HEK293 (cell line): ENCODE measurements at regions not wholly inside any gene's neighbourhood (a gene's known extent, or its start where the extent isn't known, plus 50 kb on each side); places are given as distances from the start of the nearest gene placed in this dataset.
A peak's percentile ranks its signal among the peaks of the same experiment; 100 is the strongest.

Experiments
- CTCF ChIA-PET: fragments of 350-600 bp; formaldehyde crosslinking; extraction: SDS; loops from one replicate; lab custom pipeline; 2021; ENCODE audit warnings: antibody characterized with exemption; lab: Yijun Ruan, JAX
- POLR2A ChIA-PET: fragments of 300-600 bp; formaldehyde crosslinking; extraction: SDS; loops from one replicate; lab custom pipeline; 2020; ENCODE audit warnings: antibody characterized with exemption, inconsistent platforms; lab: Yijun Ruan, JAX
- H3K27ac ChIP-seq: fragments of 200-500 bp; sonication (Bioruptor generic); 2 replicates; pipeline ENCODE4 v1.5.1; 2014; ENCODE audit warnings: low read depth, low read length, control low read depth, inconsistent platforms; ENCODE audit errors: extremely low read depth
- H3K36me3 ChIP-seq, 2 experiments: fragments of 200-500 bp in 1 of 2; sonication (Bioruptor generic) in 1 of 2; 1 replicate in 1 of 2; 2 replicates in 1 of 2; pipeline ENCODE4 v1.5.1; 2014 to 2017; ENCODE audit warnings: inconsistent platforms in 2 of 2, low read length in 2 of 2; ENCODE audit not compliant: control insufficient read depth in 2 of 2, insufficient read depth in 1 of 2
- H3K4me1 ChIP-seq: fragments of 200-500 bp; sonication (Bioruptor generic); 2 replicates; pipeline ENCODE4 v1.5.1; 2014; ENCODE audit warnings: mild to moderate bottlenecking, low read length, inconsistent platforms; ENCODE audit not compliant: control insufficient read depth, insufficient read depth
- H3K4me3 ChIP-seq: 2 replicates; pipeline ENCODE4 v1.5.1; 2011; ENCODE audit warnings: low read depth, mild to moderate bottlenecking, control low read depth, low read length, moderate library complexity
- H3K9me3 ChIP-seq: fragments of 200-500 bp; sonication (Bioruptor generic); 2 replicates; pipeline ENCODE4 v1.5.1; 2014; ENCODE audit warnings: low read depth, low read length, inconsistent platforms; ENCODE audit not compliant: control insufficient read depth, insufficient read depth
- GLIS1 ChIP-seq: fragments of 450-650 bp; formaldehyde crosslinking; IDR thresholded peaks from 2 replicates; pipeline ENCODE4 v1.5.1; 2016; ENCODE audit warnings: missing biosample characterization, missing genetic modification characterization
- OSR2 ChIP-seq: fragments of 450-650 bp; formaldehyde crosslinking; IDR thresholded peaks from 2 replicates; pipeline ENCODE4 v1.5.1; 2016; ENCODE audit warnings: missing biosample characterization, missing genetic modification characterization
- SETDB1 ChIP-seq: IDR thresholded peaks from one replicate; pipeline ENCODE4 v1.6.1; 2017; ENCODE audit warnings: mild to moderate bottlenecking, low read length, moderate library complexity, mixed read lengths; ENCODE audit not compliant: insufficient read length
- SP7 ChIP-seq: fragments of 450-650 bp; formaldehyde crosslinking; IDR thresholded peaks from 2 replicates; pipeline ENCODE4 v1.5.1; 2016; ENCODE audit warnings: missing biosample characterization, missing genetic modification characterization
- WT1 ChIP-seq: fragments of 450-650 bp; formaldehyde crosslinking; IDR thresholded peaks from 2 replicates; pipeline ENCODE4 v1.5.1; 2016; ENCODE audit warnings: missing biosample characterization, missing genetic modification characterization
- ZBTB17 ChIP-seq: fragments of 450-650 bp; formaldehyde crosslinking; IDR thresholded peaks from 2 replicates; pipeline ENCODE4 v1.5.1; 2016; ENCODE audit warnings: missing biosample characterization, missing genetic modification characterization
- ZBTB20 ChIP-seq: fragments of 450-650 bp; formaldehyde crosslinking; IDR thresholded peaks from 2 replicates; pipeline ENCODE4 v1.5.1; 2016; ENCODE audit warnings: missing biosample characterization, missing genetic modification characterization
- ZBTB8A ChIP-seq: fragments of 450-650 bp; formaldehyde crosslinking; IDR thresholded peaks from 2 replicates; pipeline ENCODE4 v1.5.1; 2016; ENCODE audit warnings: missing biosample characterization, missing genetic modification characterization
- ZIC2 ChIP-seq: fragments of 450-650 bp; formaldehyde crosslinking; IDR thresholded peaks from 2 replicates; pipeline ENCODE4 v1.5.1; 2016; ENCODE audit warnings: missing biosample characterization, missing genetic modification characterization
- ZNF132 ChIP-seq: fragments of 450-650 bp; formaldehyde crosslinking; IDR thresholded peaks from 2 replicates; pipeline ENCODE4 v1.5.1; 2017; ENCODE audit warnings: missing biosample characterization, missing genetic modification characterization, borderline replicate concordance
- ZNF174 ChIP-seq: fragments of 450-650 bp; formaldehyde crosslinking; IDR thresholded peaks from 2 replicates; pipeline ENCODE4 v1.5.0; 2017; ENCODE audit warnings: missing biosample characterization, mild to moderate bottlenecking, missing genetic modification characterization
- ZNF311 ChIP-seq: fragments of 450-650 bp; formaldehyde crosslinking; IDR thresholded peaks from 2 replicates; pipeline ENCODE4 v1.5.1; 2017; ENCODE audit warnings: missing biosample characterization, missing genetic modification characterization, borderline replicate concordance
- ZNF558 ChIP-seq: fragments of 450-650 bp; formaldehyde crosslinking; IDR thresholded peaks from 2 replicates; pipeline ENCODE4 v1.5.1; 2016; ENCODE audit warnings: missing biosample characterization, missing genetic modification characterization
- ZNF624 ChIP-seq: fragments of 450-650 bp; formaldehyde crosslinking; IDR thresholded peaks from 2 replicates; pipeline ENCODE4 v1.5.1; 2017; ENCODE audit warnings: missing biosample characterization, missing genetic modification characterization
- ZNF777 ChIP-seq: fragments of 450-650 bp; formaldehyde crosslinking; IDR thresholded peaks from 2 replicates; pipeline ENCODE4 v1.5.1; 2017; ENCODE audit warnings: missing biosample characterization, missing genetic modification characterization, borderline replicate concordance
- ZNF792 ChIP-seq: fragments of 450-650 bp; formaldehyde crosslinking; IDR thresholded peaks from 2 replicates; pipeline ENCODE4 v1.5.1; 2016; ENCODE audit warnings: missing biosample characterization, missing genetic modification characterization
- TF ChIP-seq, protein P1 (sequence below): fragments of 450-650 bp; formaldehyde crosslinking; IDR thresholded peaks from 2 replicates; pipeline ENCODE4 v1.5.1; 2016; ENCODE audit warnings: missing biosample characterization, missing genetic modification characterization
- TF ChIP-seq, protein P2 (sequence below): fragments of 450-650 bp; formaldehyde crosslinking; IDR thresholded peaks from 2 replicates; pipeline ENCODE4 v1.5.1; 2016; ENCODE audit warnings: missing biosample characterization, missing genetic modification characterization
- TF ChIP-seq, protein P3 (sequence below): fragments of 450-650 bp; formaldehyde crosslinking; IDR thresholded peaks from 2 replicates; pipeline ENCODE4 v1.5.1; 2017; ENCODE audit warnings: missing biosample characterization, missing genetic modification characterization
- TF ChIP-seq, protein P4 (sequence below): fragments of 450-650 bp; formaldehyde crosslinking; IDR thresholded peaks from 2 replicates; pipeline ENCODE4 v1.5.1; 2016; ENCODE audit warnings: missing biosample characterization, missing genetic modification characterization

- TF ChIP-seq, protein P1, sequence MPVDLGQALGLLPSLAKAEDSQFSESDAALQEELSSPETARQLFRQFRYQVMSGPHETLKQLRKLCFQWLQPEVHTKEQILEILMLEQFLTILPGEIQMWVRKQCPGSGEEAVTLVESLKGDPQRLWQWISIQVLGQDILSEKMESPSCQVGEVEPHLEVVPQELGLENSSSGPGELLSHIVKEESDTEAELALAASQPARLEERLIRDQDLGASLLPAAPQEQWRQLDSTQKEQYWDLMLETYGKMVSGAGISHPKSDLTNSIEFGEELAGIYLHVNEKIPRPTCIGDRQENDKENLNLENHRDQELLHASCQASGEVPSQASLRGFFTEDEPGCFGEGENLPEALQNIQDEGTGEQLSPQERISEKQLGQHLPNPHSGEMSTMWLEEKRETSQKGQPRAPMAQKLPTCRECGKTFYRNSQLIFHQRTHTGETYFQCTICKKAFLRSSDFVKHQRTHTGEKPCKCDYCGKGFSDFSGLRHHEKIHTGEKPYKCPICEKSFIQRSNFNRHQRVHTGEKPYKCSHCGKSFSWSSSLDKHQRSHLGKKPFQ (tag by site-specific recombination), result no peak
- TF ChIP-seq, protein P2, sequence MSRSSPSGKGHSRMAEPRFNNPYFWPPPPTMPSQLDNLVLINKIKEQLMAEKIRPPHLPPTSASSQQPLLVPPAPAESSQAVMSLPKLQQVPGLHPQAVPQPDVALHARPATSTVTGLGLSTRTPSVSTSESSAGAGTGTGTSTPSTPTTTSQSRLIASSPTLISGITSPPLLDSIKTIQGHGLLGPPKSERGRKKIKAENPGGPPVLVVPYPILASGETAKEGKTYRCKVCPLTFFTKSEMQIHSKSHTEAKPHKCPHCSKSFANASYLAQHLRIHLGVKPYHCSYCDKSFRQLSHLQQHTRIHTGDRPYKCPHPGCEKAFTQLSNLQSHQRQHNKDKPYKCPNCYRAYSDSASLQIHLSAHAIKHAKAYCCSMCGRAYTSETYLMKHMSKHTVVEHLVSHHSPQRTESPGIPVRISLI (tag by site-specific recombination), result no peak
Measured at GRCh38 chr11:115921540-115921939, 417.3 kb upstream of the CADM1 start (continued).

DNA sequence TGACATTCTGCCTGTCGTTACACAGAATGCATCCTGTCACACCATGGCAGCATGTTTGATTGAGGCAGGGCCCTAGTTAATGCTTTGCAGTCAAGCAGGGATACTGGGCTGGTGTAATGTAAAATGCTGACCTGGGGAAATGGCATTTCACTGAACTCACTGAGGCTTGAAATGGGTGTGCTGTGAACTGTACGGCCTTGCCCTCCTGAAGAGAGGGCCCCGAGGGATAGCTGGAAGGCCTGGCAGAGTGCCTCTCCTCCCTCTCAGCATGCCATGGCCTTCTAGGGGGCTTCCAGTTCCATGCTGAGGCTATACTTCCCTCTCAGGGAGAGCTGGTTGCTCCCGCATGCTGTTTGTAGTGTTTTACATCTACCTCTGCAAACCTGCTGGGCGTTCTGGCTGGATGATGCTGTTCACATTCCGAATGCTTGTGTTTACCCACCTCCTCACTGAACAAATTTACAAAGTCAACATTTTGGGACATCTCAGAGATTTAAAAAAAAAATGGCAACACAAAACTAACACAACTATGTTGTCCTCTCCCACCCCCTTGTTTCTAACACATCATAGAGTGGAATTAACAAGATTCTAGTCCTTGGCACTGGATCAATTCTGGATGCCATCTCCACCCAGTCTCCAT, 416.7 kb upstream of the CADM1 start:
- Histone ChIP-seq H3K4me3 (no peak overlapping the region), H3K27ac (no peak overlapping the region), H3K4me1 (no peaks in the 10 kb centered on the region; the same call in 1 of the 2 replicates), H3K36me3 (no peaks in the 10 kb centered on the region), H3K9me3 (no peaks in the 10 kb centered on the region)
- POLR2A ChIA-PET, result no interaction called here
- TF ChIP-seq ZIC2 (peak; percentile 63), ZBTB17 (tag by site-specific recombination) (no peak)
- CTCF ChIA-PET, result interaction anchor here (0.6 kb wide), 1 partner anchor 1509 kb away, joined by 4 read pairs; no protein-coding TSS in a partner anchor

DNA sequence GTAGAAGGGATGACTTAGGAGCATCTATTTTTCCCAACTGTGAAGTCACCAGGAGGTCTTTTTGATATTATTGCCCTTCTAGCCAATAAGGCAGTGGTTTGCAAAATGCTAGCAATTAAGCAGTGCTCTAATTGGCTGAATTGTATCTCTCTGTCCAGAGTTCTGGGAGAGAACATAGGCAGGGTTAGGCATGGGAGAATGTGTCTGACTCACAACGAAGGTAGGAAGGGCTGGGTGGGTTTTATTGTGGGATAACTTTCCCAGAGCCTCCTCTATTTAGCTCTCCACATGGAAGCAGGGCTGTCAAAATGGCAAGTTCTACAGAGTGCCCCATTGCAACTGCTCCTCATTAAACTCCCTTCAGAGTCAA, 415.9 kb upstream of the CADM1 start:
- no peak overlapping the region for H3K4me3 ChIP-seq
- no peaks in the 10 kb centered on the region for H3K36me3 ChIP-seq
- ChIA-PET POLR2A (no interaction called here), CTCF (interaction anchor here (0.6 kb wide), 2 partner anchors 50 to 1508 kb away, joined by 4 read pairs; no protein-coding TSS in a partner anchor)
- no peaks in the 10 kb centered on the region; the same call in 1 of the 2 replicates for H3K4me1 ChIP-seq
- TF ChIP-seq GLIS1 (tag by site-specific recombination), result peak; percentile 12; the same call in 1 of the 2 replicates
- 0 out of 2 replicates have a peak, but pooled peaks have one; percentile 16 for TF ChIP-seq ZBTB20 (tag by site-specific recombination)
- no peak for TF ChIP-seq ZNF132 (tag by site-specific recombination)
- no peaks in the 10 kb centered on the region for H3K9me3 ChIP-seq
- no peak overlapping the region for H3K27ac ChIP-seq

DNA sequence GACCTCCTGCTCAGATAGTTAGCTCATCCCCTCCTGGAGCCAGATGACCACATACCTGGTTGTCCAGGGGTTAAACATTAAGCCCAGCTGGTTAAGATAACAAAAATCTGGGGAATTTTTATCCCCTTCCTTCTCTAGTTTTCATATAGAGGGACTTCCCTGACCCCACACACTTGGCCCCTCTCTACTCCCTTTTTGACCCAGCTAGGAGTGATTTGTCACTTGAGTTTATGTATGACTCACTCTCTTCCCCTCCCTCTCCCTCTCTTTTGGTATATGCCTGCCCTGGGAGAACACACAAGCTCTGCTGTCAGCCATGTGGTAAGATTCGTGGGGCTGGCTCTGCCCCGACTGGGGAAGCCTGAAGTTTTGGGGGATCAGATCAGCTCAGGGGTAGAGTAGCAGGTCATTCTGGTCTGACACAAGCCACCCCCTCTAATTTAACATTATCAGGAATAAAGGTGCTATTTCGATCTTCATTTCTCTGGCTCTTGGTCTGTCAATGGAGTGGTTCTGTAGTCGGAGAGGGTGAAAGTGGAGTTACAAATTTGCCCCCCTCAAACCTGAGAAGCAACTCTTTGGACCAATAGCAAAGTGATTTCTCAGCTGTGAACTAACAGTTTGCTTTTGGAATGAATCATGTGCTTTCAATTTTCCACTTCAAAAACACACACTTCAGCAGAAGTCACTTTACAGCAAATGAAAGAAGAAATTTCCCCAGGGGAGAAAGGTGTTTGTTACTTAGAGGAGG, 415.3 kb upstream of the CADM1 start:
- Histone ChIP-seq H3K9me3 (no peaks in the 10 kb centered on the region), H3K36me3 (no peaks in the 10 kb centered on the region), H3K4me1 (no peaks in the 10 kb centered on the region; the same call in 1 of the 2 replicates), H3K4me3 (no peak overlapping the region), H3K27ac (no peak overlapping the region)
- POLR2A ChIA-PET, result interaction anchor here (0.6 kb wide), 1 partner anchor 274 kb away, joined by 7 read pairs; no protein-coding TSS in a partner anchor
- CTCF ChIA-PET, result interaction anchor here (0.6 kb wide), 2 partner anchors 50 to 634 kb away, joined by 3 to 4 read pairs; no protein-coding TSS in a partner anchor
- TF ChIP-seq ZBTB8A (tag by site-specific recombination), result no peak
- peak; percentile 77 for TF ChIP-seq WT1 (tag by site-specific recombination)
- TF ChIP-seq ZNF311, result no peak
- TF ChIP-seq SP7, result no peak
- peak; percentile 81 for TF ChIP-seq GLIS1 (tag by site-specific recombination)
- no peak for TF ChIP-seq ZNF174 (tag by site-specific recombination)
- TF ChIP-seq ZNF777 (tag by site-specific recombination), result no peak
- TF ChIP-seq, protein P3, sequence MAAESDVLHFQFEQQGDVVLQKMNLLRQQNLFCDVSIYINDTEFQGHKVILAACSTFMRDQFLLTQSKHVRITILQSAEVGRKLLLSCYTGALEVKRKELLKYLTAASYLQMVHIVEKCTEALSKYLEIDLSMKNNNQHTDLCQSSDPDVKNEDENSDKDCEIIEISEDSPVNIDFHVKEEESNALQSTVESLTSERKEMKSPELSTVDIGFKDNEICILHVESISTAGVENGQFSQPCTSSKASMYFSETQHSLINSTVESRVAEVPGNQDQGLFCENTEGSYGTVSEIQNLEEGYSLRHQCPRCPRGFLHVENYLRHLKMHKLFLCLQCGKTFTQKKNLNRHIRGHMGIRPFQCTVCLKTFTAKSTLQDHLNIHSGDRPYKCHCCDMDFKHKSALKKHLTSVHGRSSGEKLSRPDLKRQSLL (tag by site-specific recombination), result no peak
- no peak for TF ChIP-seq OSR2
- no peak for TF ChIP-seq ZNF624 (tag by site-specific recombination)
- 0 out of 2 replicates have a peak, but pooled peaks have one; percentile 41 for TF ChIP-seq ZNF558 (tag by site-specific recombination)
- TF ChIP-seq, protein P4, sequence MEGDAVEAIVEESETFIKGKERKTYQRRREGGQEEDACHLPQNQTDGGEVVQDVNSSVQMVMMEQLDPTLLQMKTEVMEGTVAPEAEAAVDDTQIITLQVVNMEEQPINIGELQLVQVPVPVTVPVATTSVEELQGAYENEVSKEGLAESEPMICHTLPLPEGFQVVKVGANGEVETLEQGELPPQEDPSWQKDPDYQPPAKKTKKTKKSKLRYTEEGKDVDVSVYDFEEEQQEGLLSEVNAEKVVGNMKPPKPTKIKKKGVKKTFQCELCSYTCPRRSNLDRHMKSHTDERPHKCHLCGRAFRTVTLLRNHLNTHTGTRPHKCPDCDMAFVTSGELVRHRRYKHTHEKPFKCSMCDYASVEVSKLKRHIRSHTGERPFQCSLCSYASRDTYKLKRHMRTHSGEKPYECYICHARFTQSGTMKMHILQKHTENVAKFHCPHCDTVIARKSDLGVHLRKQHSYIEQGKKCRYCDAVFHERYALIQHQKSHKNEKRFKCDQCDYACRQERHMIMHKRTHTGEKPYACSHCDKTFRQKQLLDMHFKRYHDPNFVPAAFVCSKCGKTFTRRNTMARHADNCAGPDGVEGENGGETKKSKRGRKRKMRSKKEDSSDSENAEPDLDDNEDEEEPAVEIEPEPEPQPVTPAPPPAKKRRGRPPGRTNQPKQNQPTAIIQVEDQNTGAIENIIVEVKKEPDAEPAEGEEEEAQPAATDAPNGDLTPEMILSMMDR (tag by site-specific recombination), result no peak
- no peak for TF ChIP-seq ZNF792
- peak; percentile 13 for TF ChIP-seq SETDB1
